ENCODE measurements at regions not wholly inside any gene's neighbourhood (a gene's known extent, or its start where the extent isn't known, plus 50 kb on each side); places are given as distances from the start of the nearest gene placed in this dataset.

DNA sequence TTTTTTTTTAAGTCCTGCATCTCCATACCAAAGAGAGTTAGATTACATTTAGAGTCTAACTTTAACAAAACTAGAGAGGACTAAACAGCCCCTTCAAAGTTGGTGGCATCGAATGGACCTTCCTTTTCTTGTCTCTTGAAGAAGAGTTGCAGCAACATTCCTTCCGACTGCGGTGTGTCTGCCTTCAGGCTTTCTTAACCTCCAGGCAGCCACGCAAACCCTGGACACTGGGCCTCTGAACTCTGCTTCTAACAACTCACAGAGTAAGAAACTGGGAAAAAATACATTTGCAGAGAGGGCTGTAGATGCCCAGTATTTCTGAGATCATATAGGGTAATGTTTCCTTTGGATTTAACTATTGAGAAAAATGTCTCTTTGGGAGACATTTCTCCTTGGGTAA, 120.5 kb upstream of the MAST4 start:
- in situ Hi-C loops (cut with HindIII; ENCODE audit: low sequenced_read_pairs), result no loop called here
- H3K4me3 ChIP-seq (ENCODE audit: low read depth, low read length), result no peak overlapping the region
- TF ChIP-seq, protein P1, sequence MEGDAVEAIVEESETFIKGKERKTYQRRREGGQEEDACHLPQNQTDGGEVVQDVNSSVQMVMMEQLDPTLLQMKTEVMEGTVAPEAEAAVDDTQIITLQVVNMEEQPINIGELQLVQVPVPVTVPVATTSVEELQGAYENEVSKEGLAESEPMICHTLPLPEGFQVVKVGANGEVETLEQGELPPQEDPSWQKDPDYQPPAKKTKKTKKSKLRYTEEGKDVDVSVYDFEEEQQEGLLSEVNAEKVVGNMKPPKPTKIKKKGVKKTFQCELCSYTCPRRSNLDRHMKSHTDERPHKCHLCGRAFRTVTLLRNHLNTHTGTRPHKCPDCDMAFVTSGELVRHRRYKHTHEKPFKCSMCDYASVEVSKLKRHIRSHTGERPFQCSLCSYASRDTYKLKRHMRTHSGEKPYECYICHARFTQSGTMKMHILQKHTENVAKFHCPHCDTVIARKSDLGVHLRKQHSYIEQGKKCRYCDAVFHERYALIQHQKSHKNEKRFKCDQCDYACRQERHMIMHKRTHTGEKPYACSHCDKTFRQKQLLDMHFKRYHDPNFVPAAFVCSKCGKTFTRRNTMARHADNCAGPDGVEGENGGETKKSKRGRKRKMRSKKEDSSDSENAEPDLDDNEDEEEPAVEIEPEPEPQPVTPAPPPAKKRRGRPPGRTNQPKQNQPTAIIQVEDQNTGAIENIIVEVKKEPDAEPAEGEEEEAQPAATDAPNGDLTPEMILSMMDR (IDR thresholded peaks at IDR 0.05; ENCODE audit: low read depth, low read length, missing control alignments), result no peak
- DNase-seq (ENCODE audit: low read depth), result no peak

DNA sequence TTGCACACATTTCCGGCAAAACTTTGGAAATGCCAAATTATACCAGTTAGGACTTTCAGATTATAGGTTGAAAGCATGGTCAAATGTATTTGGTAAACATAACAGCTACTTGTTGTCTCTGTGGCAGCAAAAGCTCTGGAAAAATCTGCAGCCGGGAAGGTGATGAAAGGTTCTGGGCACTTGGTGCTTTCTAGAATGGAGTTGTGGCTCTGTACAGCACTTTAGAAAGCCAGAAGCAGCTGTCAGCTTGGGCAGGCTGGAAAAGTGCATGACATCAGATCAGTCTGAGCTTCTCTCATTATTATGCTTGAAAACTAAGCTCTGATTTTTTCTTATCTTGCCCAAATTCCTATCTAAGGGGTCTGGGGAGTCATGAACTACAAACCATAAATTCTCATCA, 118.6 kb upstream of the MAST4 start:
- TF ChIP-seq, protein P1 (IDR thresholded peaks at IDR 0.05; ENCODE audit: low read depth, low read length, missing control alignments), result no peak
- in situ Hi-C loops (cut with HindIII; ENCODE audit: low sequenced_read_pairs), result no loop called here
- no peak overlapping the region for H3K4me3 ChIP-seq (ENCODE audit: low read depth, low read length)
- DNase-seq (ENCODE audit: low read depth), result no peak

DNA sequence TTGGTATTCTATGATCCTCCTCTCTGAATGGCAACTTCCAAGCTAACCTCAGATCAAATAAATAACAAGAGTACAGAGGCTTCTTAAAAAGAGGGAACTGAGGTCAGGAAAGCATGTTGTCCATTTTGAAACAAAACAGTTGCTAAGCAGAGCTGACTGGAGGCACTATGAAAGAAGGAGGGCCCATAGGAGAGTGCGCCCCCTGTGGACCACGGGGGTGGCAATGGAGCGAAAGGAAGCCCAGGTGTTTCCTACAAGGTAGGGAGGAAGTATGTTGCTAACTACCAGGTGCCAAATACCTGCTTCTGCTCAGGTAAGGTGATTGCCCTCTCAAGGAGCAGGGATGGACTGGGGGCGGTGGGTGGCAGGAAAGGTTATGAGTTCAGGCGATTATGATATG, 101.8 kb upstream of the MAST4 start:
- no peak for DNase-seq (ENCODE audit: low read depth)
- no peak overlapping the region for H3K4me3 ChIP-seq (ENCODE audit: low read depth, low read length)
- in situ Hi-C loops (cut with HindIII; ENCODE audit: low sequenced_read_pairs), result no loop called here
- TF ChIP-seq, protein P1 (IDR thresholded peaks at IDR 0.05; ENCODE audit: low read depth, low read length, missing control alignments), result no peak

DNA sequence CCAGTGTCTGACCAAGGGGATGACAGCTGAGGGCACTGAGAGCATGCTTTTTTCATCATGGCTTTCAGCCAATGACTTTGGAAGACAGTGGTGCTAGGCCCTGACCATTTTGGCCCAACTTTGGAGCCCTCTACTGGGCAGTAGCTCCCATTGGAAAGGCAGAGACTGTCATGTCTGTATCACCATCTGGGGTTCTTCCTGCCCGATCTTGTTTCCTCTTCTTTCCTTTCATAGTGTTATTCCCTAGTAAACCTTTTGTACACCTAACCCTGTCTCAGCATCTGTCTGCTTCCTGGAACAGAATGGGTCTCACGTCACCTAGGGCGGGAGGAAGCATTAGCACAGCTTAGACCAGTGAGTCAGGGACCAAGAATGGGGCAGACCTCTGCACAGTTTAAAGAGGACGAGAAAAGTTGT, 97.4 kb upstream of the MAST4 start:
- TF ChIP-seq, protein P1 (IDR thresholded peaks at IDR 0.05; ENCODE audit: low read depth, low read length, missing control alignments), result peak; percentile 7
- in situ Hi-C loops (cut with HindIII; ENCODE audit: low sequenced_read_pairs), result no loop called here
- H3K4me3 ChIP-seq (ENCODE audit: low read depth, low read length), result no peak overlapping the region
- DNase-seq (ENCODE audit: low read depth), result no peak

DNA sequence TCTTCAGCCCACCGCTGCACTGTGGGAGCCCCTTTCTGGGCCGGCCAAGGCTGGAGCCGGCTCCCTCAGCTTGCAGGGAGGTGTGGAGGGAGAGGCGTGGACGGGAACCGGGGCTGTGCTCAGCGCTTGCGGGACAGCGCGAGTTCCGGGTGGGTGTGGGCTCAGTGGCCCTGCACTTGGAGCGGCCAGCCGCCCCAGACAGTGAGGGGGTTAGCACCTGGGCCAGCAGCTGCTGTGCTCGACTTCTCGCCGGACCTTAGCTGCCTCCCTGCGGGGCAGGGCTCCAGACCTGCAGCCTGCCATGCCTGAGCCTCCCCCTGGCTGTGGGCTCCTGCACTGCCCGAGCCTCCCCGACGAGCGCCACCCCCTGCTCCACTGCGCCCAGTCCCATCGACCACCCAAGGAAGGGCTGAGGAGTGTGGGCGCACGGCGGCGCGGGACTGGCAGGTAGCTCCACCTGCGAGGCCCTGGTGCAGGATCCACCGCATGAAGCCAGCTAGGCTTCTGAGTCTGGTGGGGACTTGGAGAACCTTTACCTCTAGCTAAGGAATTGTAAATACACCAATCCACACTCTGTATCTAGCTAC, 92.9 kb upstream of the MAST4 start:
- TF ChIP-seq, protein P1 (IDR thresholded peaks at IDR 0.05; ENCODE audit: low read depth, low read length, missing control alignments), result no peak
- in situ Hi-C loops (cut with HindIII; ENCODE audit: low sequenced_read_pairs), result no loop called here
- no peak for DNase-seq (ENCODE audit: low read depth)

DNA sequence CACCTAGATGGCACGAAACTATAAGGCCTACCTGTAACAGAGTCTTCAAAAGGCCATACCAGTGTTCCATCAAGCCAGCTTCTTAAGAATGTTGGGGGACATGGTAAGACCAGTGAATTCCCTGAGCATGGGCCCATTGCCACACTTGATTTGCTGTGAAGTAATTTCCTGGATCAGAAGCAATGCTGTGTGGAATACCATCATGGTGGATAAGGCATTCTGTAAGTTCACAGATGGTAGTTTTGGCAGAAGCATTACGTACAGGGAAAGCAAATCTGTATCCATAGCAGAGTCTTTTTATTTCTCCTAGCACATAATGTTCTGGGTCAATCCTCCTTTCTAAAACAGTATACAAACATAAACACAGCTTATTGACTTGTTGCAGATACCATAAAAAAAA, 89.1 kb upstream of the MAST4 start:
- in situ Hi-C loops (cut with HindIII; ENCODE audit: low sequenced_read_pairs), result no loop called here
- TF ChIP-seq, protein P1 (IDR thresholded peaks at IDR 0.05; ENCODE audit: low read depth, low read length, missing control alignments), result no peak
- DNase-seq (ENCODE audit: low read depth), result no peak
- H3K4me3 ChIP-seq (ENCODE audit: low read depth, low read length), result no peak overlapping the region

More for the DNA sequence above, 92.9 kb upstream of the MAST4 start:
- H3K4me3 ChIP-seq (ENCODE audit: low read depth, low read length), result no peak overlapping the region
